ENCODE measurements at regions not wholly inside any gene's neighbourhood (a gene's known extent, or its start where the extent isn't known, plus 50 kb on each side); places are given as distances from the start of the nearest gene placed in this dataset.

- no peak for TF ChIP-seq TAF7 (tag; IDR thresholded peaks at IDR 0.05)
- TF ChIP-seq ZNF592 (IDR thresholded peaks at IDR 0.05) = no peak
- no peak for TF ChIP-seq HBP1 (CRISPR knock-in tag; IDR thresholded peaks at IDR 0.05)
- TF ChIP-seq BCLAF1 (IDR thresholded peaks at IDR 0.05; ENCODE audit: borderline replicate concordance in 1 of 2, control insufficient read depth in 1 of 2, low read depth in 2 of 2, low read length in 1 of 2) = no peak
- no peak for TF ChIP-seq ELK1 (CRISPR knock-in tag; IDR thresholded peaks at IDR 0.05)
- TF ChIP-seq EZH2 (IDR thresholded peaks at IDR 0.05; ENCODE audit: borderline replicate concordance, low read depth, low read length) = no peak
- TF ChIP-seq POLR2B (IDR thresholded peaks at IDR 0.05; ENCODE audit: low read depth, partially characterized antibody) = no peak
- no peak for TF ChIP-seq MEF2A (IDR thresholded peaks at IDR 0.05; ENCODE audit: control insufficient read depth, low read depth, low read length)
- no peak for TF ChIP-seq ZNF561 (CRISPR knock-in tag; conservative IDR thresholded peaks at IDR 0.05)
- no peak for TF ChIP-seq ZFX (CRISPR knock-in tag; IDR thresholded peaks at IDR 0.05)
These were observed 122.4 kb upstream of the FREM2 start for GRCh38 chr13:38564256-38565150.
